Activated CD8-positive, alpha-beta T cell treated with anti-CD3 and anti-CD28 coated beads for 36 hours (primary cell): ENCODE measurements at regions not wholly inside any gene's neighbourhood (a gene's known extent, or its start where the extent isn't known, plus 50 kb on each side); places are given as distances from the start of the nearest gene placed in this dataset.
"Not testable (repeated sequence)": the region's sequence is repeated elsewhere in the genome, so short reads cannot be mapped to it uniquely, and the experiment has no call there.

Source experiments
- ATAC-seq: fragments of 200-7000 bp; cut with Tn5 transposase; one replicate; pipeline ENCODE4 v1.10.0; 2021; ENCODE audit warnings: mild to moderate bottlenecking, moderate library complexity
- CTCF ChIA-PET: fragments of 350-600 bp; sonication (Branson Sonifier 250); formaldehyde crosslinking; loops from one replicate; lab custom pipeline; 2021; ENCODE audit warnings: antibody characterized with exemption; lab: Charles Lee
- POLR2A ChIA-PET: fragments of 350-600 bp; sonication (Branson Sonifier 250); formaldehyde crosslinking; loops from one replicate; lab custom pipeline; 2021; ENCODE audit warnings: antibody characterized with exemption; lab: Charles Lee
- DNase-seq: peaks from one replicate; pipeline ENCODE4 v3.0.0-alpha.2; 2020
- H3K27ac Mint-ChIP-seq: one replicate; pipeline ENCODE4 v1.8.0; 2021; ENCODE audit warnings: mild to moderate bottlenecking, mixed read lengths
- H3K27me3 Mint-ChIP-seq: one replicate; pipeline ENCODE4 v1.8.0; 2021; ENCODE audit warnings: mixed read lengths
- H3K36me3 Mint-ChIP-seq: one replicate; pipeline ENCODE4 v1.8.0; 2021; ENCODE audit warnings: low read depth, mixed read lengths
- H3K4me1 Mint-ChIP-seq: one replicate; pipeline ENCODE4 v1.8.0; 2021; ENCODE audit warnings: low read depth, mixed read lengths
- H3K4me3 Mint-ChIP-seq: one replicate; pipeline ENCODE4 v1.8.0; 2021; ENCODE audit warnings: mild to moderate bottlenecking, moderate library complexity, mixed read lengths
- H3K9me3 Mint-ChIP-seq: one replicate; pipeline ENCODE4 v1.8.0; 2021; ENCODE audit warnings: mixed read lengths
- CTCF ChIP-seq: fragments of 200-600 bp; IDR thresholded peaks from one replicate; pipeline ENCODE4 v1.8.0; 2022; ENCODE audit warnings: antibody characterized with exemption, mild to moderate bottlenecking
- intact Hi-C: fragments of 100-400 bp; cut with micrococcal nuclease; formaldehyde crosslinking; loops from one replicate; pipeline ENCODE4 v1.10.0; 2022

- Mint-ChIP-seq H3K9me3 (no peaks in the 10 kb centered on the region), H3K4me1 (no peaks in the 10 kb centered on the region), H3K4me3 (no peak overlapping the region), H3K27me3 (peaks cover 12% of the 10 kb centered on the region), H3K27ac (no peak overlapping the region), H3K36me3 (no peaks in the 10 kb centered on the region)
- DNase-seq, result no peak
- intact Hi-C loops, result no loop called here
- TF ChIP-seq CTCF, result no peak
- no peak for ATAC-seq
- ChIA-PET POLR2A (no interaction called here), CTCF (no interaction called here)
These were observed 55.2 kb upstream of the DIRAS2 start for GRCh38 chr9:90697808-90698207.

GRCh38 chr9:90694187-90694586, 51.6 kb upstream of the DIRAS2 start:
- intact Hi-C loops, POLR2A ChIA-PET, CTCF ChIA-PET, H3K9me3 Mint-ChIP-seq, ATAC-seq, H3K4me3 Mint-ChIP-seq, H3K27me3 Mint-ChIP-seq, DNase-seq, H3K27ac Mint-ChIP-seq, H3K4me1 Mint-ChIP-seq, H3K36me3 Mint-ChIP-seq: not testable (repeated sequence)
